Thyroid gland (tissue), 4 donors: ENCODE measurements at regions not wholly inside any gene's neighbourhood (a gene's known extent, or its start where the extent isn't known, plus 50 kb on each side); places are given as distances from the start of the nearest gene placed in this dataset.
"Not testable (repeated sequence)": the region's sequence is repeated elsewhere in the genome, so short reads cannot be mapped to it uniquely, and the experiment has no call there.

Experiments used
- DNase-seq, 2 donors: peaks; one replicate each; pipeline ENCODE4 v3.0.0-alpha.2; 2019
- H3K27ac ChIP-seq, 3 donors: fragments of 200-600 bp; sonication (generic); 1 replicate in 2 of 3; 2 replicates in 1 of 3; pipeline ENCODE4 v1.5.1; 2016 to 2019; ENCODE audit warnings: mild to moderate bottlenecking in 1 of 3, moderate library complexity in 1 of 3
- H3K27me3 ChIP-seq: fragments of 200-600 bp; sonication (generic); one replicate; pipeline ENCODE4 v1.5.1; 2019
- H3K36me3 ChIP-seq, 2 donors: fragments of 200-600 bp; sonication (generic); one replicate each; pipeline ENCODE4 v1.5.1; 2016 to 2019
- H3K4me1 ChIP-seq, 2 donors: fragments of 200-600 bp; sonication (generic); one replicate each; pipeline ENCODE4 v1.5.1; 2017 to 2019
- H3K4me3 ChIP-seq, 3 donors: fragments of 200-600 bp; sonication (generic); replicated peaks in 1 of 3; 1 replicate in 2 of 3; 2 replicates in 1 of 3; pipeline ENCODE4 v1.5.1; 2016; ENCODE audit warnings: mild to moderate bottlenecking in 1 of 3
- H3K9me3 ChIP-seq: fragments of 200-600 bp; sonication (generic); one replicate; pipeline ENCODE4 v1.5.1; 2017
- CTCF ChIP-seq, 6 experiments: fragments of 200-600 bp in 3 of 6; fragments of 450-650 bp in 3 of 6; sonication (generic) in 3 of 6; IDR thresholded peaks; one replicate each; pipeline ENCODE4 v1.5.1; 2016 to 2019; ENCODE audit warnings: antibody characterized with exemption in 6 of 6, mild to moderate bottlenecking in 2 of 6, inconsistent platforms in 1 of 6, moderate library complexity in 1 of 6
- POLR2A ChIP-seq, 2 donors: fragments of 450-650 bp; IDR thresholded peaks; one replicate each; pipeline ENCODE4 v1.6.1; 2017; ENCODE audit warnings: antibody characterized with exemption in 2 of 2, mild to moderate bottlenecking in 2 of 2, moderate library complexity in 1 of 2
- WGBS, 2 donors: methylation state at CpG; one replicate each; pipeline ENCODE4 v1.1.5; 2017; 5-methylcytosine and 5-hydroxymethylcytosine counted together
- intact Hi-C: fragments of 100-400 bp; cut with DNase I; formaldehyde crosslinking; loops from one replicate; pipeline ENCODE4 v1.15.1; 2023

DNA sequence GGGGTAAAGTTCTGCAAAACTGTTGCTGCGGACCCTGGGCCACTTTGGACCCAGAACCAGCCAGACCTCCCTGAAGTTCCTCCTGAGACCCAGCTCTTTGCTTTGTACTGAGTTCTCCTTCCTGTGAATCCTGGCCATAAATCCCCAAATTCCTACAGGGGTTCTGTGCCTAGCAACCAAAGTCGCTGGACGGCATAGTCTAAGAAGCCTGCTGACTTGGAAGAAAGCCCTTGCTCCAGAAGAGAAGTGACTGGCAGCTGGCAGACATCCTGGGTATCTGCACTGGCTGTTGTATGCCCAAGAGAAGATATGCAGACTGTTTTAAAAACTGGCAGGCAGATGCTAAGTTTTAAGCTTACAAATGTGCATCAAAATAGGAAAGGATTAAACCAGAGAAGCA is 99.9 kb upstream of the SLC24A4 start:
- Histone ChIP-seq H3K36me3 (no peaks in the 10 kb centered on the region), H3K4me1 (no peaks in the 10 kb centered on the region), H3K4me3 (no peak overlapping the region), H3K9me3 (no peaks in the 10 kb centered on the region), H3K27ac (no peak overlapping the region), H3K27me3 (no peaks in the 10 kb centered on the region)
- no peak for DNase-seq
- TF ChIP-seq POLR2A (IDR thresholded peaks at IDR 0.05): no peak
- TF ChIP-seq CTCF (IDR thresholded peaks at IDR 0.05): no peak
- intact Hi-C loops: no loop called here
- 41 to 60% methylated on average over 3 of the region's 3 CpGs for WGBS, 2 donors

- 81 to 83% methylated on average over 10 of the region's 10 CpGs for WGBS, 2 donors
- H3K36me3 ChIP-seq: no peaks in the 10 kb centered on the region
- no peaks in the 10 kb centered on the region for H3K27me3 ChIP-seq
- no peaks in the 10 kb centered on the region for H3K4me1 ChIP-seq
- TF ChIP-seq POLR2A (IDR thresholded peaks at IDR 0.05): no peak
- TF ChIP-seq CTCF (IDR thresholded peaks at IDR 0.05): no peak
- H3K27ac ChIP-seq: no peak overlapping the region
- H3K9me3 ChIP-seq: no peaks in the 10 kb centered on the region
- DNase-seq: no peak
- no peak overlapping the region for H3K4me3 ChIP-seq
- intact Hi-C loops: no loop called here
Measured at GRCh38 chr14:92224358-92224954, 98.5 kb upstream of the SLC24A4 start.

DNA sequence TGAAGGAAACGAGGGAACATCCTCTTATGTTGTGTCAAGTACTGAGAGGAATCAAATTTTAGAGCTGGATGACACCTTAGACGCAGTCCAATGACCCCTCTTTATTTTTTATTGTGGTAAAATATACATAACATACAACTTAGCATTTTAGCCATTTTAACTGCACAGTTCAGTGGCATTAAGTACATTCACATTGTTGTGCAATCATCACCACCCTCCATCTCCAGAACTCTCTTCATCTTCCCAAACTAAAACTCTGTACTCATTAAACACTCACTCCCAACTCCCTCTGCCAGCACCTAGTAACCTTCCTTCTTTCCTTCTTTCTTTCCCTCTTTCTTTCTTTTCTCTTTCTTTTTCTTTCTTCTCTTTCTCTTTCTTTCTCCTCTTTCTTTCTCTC is 97.2 kb upstream of the SLC24A4 start:
- WGBS, 2 donors: 38 to 51% methylated on average over 2 of the region's 2 CpGs
- intact Hi-C loops: no loop called here
- Histone ChIP-seq H3K27me3 (no peaks in the 10 kb centered on the region), H3K9me3 (no peaks in the 10 kb centered on the region), H3K36me3 (no peaks in the 10 kb centered on the region), H3K4me1 (no peaks in the 10 kb centered on the region), H3K4me3 (no peak overlapping the region), H3K27ac (no peak overlapping the region)
- TF ChIP-seq POLR2A (IDR thresholded peaks at IDR 0.05): no peak
- TF ChIP-seq CTCF (IDR thresholded peaks at IDR 0.05): no peak
- DNase-seq: no peak

DNA sequence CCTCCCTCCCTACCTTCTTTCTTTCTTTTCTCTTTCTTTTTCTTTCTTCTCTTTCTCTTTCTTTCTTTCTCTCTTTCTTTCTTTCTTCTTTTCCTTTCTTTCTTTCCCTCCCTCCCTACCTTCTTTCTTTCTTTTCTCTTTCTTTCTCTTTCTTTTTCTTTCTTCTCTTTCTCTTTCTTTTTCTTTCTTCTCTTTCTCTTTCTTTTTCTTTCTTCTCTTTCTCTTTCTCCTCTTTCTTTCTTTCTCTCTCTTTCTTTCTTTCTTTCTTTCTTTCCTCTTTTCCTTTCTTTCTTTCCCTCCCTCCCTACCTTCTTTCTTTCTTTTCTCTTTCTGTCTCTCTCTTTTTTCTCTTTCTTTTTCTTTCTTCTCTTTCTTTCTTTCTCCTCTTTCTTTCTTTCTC is 96.8 kb upstream of the SLC24A4 start:
- DNase-seq, H3K36me3 ChIP-seq, H3K9me3 ChIP-seq, H3K4me1 ChIP-seq, H3K4me3 ChIP-seq, H3K27me3 ChIP-seq, intact Hi-C loops, H3K27ac ChIP-seq: not testable (repeated sequence)

DNA sequence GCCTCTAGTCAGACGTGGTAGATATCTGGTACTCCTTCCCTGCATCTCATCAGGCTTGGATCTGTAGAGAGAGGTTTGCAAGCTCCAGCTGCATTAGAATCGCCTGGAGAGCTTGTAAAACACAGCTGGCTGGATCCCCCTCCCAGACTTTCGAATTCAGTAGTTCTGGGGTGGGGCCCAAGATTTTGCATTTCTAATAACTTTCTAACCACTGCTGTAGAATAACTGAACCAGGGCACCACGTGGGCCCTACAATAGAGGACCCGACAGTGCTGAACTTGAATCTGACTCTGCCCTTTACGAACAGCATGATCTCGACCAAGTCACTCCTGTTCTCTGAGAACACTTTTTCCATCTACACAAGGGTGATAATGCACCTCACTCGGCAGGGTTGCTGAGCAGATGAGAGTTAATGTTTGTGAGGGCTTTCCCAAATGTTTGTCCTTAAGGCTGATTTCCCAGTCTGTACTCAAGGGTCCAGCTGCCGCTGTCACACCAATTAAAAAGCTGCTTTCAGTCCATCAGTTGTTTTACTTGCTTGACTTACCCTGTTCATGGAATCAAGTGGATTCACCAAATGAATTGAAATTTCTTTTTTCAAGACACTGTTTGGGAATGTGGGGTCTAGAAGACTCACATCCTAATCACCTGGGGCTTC is 86.6 kb upstream of the SLC24A4 start:
- Histone ChIP-seq H3K27me3 (no peaks in the 10 kb centered on the region), H3K36me3 (no peaks in the 10 kb centered on the region), H3K4me3 (no peak overlapping the region), H3K27ac (no peak overlapping the region), H3K4me1 (no peaks in the 10 kb centered on the region), H3K9me3 (no peaks in the 10 kb centered on the region)
- TF ChIP-seq CTCF (IDR thresholded peaks at IDR 0.05): no peak
- no peak for TF ChIP-seq POLR2A (IDR thresholded peaks at IDR 0.05)
- DNase-seq: no peak
- 69% methylated on average over 9 of the region's 9 CpGs for WGBS, 2 donors
- intact Hi-C loops: no loop called here
